ENCODE measurements at regions not wholly inside any gene's neighbourhood (a gene's known extent, or its start where the extent isn't known, plus 50 kb on each side); places are given as distances from the start of the nearest gene placed in this dataset.

- no peak for TF ChIP-seq CTCF (conservative IDR thresholded peaks at IDR 0.05; ENCODE audit: low read depth, low read length)
- DNase-seq (ENCODE audit: low read depth), result no peak
- no peak overlapping the region for H3K4me3 ChIP-seq (ENCODE audit: low read depth, low read length)
Observed at GRCh38 chr4:129429581-129430320, 333.8 kb downstream of the C4orf33 start.

DNA sequence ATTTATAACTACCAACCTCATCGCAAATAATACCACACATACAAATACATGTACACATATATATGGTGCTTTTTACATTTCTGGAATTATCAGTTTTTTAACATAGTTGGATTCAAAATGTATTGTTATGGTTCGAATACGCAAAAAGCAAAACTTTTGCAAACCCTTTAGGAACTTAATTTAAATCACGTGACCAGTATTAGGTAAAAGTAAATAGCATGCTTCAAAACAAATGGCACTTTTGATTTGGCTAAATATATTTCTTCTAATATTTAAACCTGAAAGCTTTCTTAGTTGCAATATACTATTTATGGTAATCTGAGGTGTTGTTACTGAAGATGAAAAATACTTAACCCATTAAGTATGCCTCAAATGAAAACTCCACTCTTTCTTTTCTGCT, 341.4 kb downstream of the C4orf33 start:
- TF ChIP-seq CTCF (conservative IDR thresholded peaks at IDR 0.05; ENCODE audit: low read depth, low read length), result no peak
- no peak for DNase-seq (ENCODE audit: low read depth)
- no peak overlapping the region for H3K4me3 ChIP-seq (ENCODE audit: low read depth, low read length)

DNA sequence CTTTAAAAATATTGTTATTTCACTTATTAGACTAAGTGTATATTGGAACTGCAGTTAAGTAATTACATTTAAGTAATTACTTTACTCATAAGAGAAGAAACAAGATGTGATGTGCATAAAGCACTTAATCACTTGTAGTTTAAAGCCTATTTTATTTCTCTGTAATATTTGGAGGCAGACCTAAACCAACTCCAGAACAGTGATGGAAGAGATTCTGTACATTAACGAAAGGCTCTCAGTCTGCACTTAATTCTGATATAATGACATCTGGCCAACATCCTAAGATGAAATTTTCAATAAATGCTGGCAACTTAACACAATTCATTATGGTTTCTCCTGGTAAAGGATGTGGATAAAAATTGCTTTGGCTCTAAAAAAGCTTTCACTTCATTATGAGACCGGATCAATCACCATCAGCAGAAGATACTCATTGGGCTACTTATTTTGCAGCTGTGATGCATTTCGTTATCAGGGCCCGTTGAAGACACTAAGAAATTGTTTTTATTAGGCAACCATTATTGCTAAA, 342.6 kb downstream of the C4orf33 start:
- DNase-seq (ENCODE audit: low read depth), result no peak
- no peak overlapping the region for H3K4me3 ChIP-seq (ENCODE audit: low read depth, low read length)
- no peak for TF ChIP-seq CTCF (conservative IDR thresholded peaks at IDR 0.05; ENCODE audit: low read depth, low read length)

DNA sequence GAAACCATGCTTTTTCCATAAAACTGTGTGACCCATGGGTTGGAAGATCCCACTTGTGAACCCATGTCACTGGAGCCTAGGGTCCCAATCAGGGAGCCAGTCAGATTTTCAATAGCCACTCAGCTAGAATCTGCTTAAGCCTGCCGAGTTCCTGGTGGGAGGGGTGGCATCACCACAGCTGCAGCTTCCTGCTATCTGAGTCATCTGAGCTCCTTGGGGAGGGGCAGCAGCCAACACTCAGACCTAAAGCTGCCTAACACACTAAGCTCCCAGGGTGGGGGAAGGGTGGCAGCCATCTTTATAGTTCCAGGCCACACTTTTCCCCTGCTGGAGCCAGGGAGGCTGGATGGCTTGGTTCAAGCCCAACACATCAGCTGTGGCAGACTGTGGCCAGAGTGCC, 350.1 kb downstream of the C4orf33 start:
- H3K4me3 ChIP-seq (ENCODE audit: low read depth, low read length), result no peak overlapping the region
- peak; percentile 4 for DNase-seq (ENCODE audit: low read depth)

DNA sequence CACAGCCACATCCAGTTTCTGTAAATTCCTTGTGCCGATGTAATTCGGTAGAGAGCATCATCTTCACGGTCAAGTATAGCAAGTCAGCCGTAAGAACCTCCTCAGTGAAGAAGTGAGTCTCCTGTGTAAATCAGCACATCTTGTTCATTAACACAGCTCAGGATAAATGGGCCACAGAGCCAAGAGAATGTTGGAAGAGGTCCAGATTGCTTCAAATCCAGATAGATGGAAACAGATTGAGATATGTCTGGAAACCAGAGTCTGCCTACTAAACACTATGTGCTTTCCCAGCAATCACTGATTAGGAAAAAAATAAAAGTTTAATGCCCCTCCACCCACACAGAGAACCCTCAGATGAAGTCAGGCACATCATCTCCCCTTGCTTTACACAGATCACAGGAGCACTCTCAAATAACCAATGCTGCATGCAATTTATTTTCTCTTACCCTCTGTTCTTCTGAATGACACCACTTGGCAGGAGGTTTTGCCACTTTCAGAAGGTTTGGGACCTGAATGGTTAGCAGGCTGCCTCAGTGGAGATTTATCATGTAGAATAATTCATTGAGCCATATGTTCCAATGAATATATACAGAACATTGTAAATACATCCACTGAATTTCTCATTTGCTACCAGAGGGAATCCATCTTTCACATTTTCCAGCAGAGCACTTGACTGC, 357.7 kb downstream of the C4orf33 start:
- no peak for DNase-seq (ENCODE audit: low read depth)
- TF ChIP-seq CTCF (conservative IDR thresholded peaks at IDR 0.05; ENCODE audit: low read depth, low read length), result no peak
- no peak overlapping the region for H3K4me3 ChIP-seq (ENCODE audit: low read depth, low read length)

More for the DNA sequence above, 350.1 kb downstream of the C4orf33 start:
- TF ChIP-seq CTCF (conservative IDR thresholded peaks at IDR 0.05; ENCODE audit: low read depth, low read length), result no peak

- no peak for TF ChIP-seq CTCF (conservative IDR thresholded peaks at IDR 0.05; ENCODE audit: low read depth, low read length)
- no peak overlapping the region for H3K4me3 ChIP-seq (ENCODE audit: low read depth, low read length)
- DNase-seq (ENCODE audit: low read depth), result no peak
Observed at GRCh38 chr4:129455482-129455881, 359.5 kb downstream of the C4orf33 start.

Measured in choroid plexus epithelial cell (primary cell).